Panc1 (cell line): ENCODE measurements at regions not wholly inside any gene's neighbourhood (a gene's known extent, or its start where the extent isn't known, plus 50 kb on each side); places are given as distances from the start of the nearest gene placed in this dataset.

Experiments
- ATAC-seq: fragments of 200-7000 bp; cut with Tn5 transposase; 2 replicates; pipeline ENCODE4 v1.9.1; 2020; ENCODE audit warnings: mild to moderate bottlenecking, moderate library complexity
- BruUV-seq: library from RNA; stranded (reverse); fragments of 400-500 nt; replicated peaks from 2 replicates; lab custom pipeline; 2021; lab: Mats Ljungman, UMichigan
- CTCF ChIA-PET: fragments of 300-600 bp; sonication (Branson Sonifier 250); formaldehyde crosslinking; loops from one replicate; lab custom pipeline; 2022; ENCODE audit warnings: antibody characterized with exemption; lab: Charles Lee
- POLR2A ChIA-PET: fragments of 300-600 bp; sonication (Branson Sonifier 250); formaldehyde crosslinking; loops from one replicate; lab custom pipeline; 2022; ENCODE audit warnings: antibody characterized with exemption; lab: Charles Lee
- DNase-seq: peaks from one replicate; pipeline ENCODE4 v3.0.0-alpha.2; 2010; ENCODE audit warnings: low read depth, low spot score
- H3K27ac ChIP-seq: 2 replicates; pipeline ENCODE4 v1.5.1; 2011; ENCODE audit warnings: mild to moderate bottlenecking, low read length, inconsistent platforms
- H3K27me3 ChIP-seq: fragments of 200-500 bp; sonication (Bioruptor generic); 2 replicates; pipeline ENCODE4 v1.6.0; 2014; ENCODE audit warnings: low read length, inconsistent platforms; ENCODE audit not compliant: control insufficient read depth, insufficient read depth
- H3K36me3 ChIP-seq: fragments of 200-500 bp; sonication (Bioruptor generic); 2 replicates; pipeline ENCODE4 v1.5.1; 2014; ENCODE audit warnings: inconsistent platforms, mild to moderate bottlenecking, low read length, moderate library complexity; ENCODE audit not compliant: control insufficient read depth, insufficient read depth
- H3K4me1 ChIP-seq: 2 replicates; pipeline ENCODE4 v1.5.1; 2011; ENCODE audit warnings: inconsistent platforms, mild to moderate bottlenecking, low read length, moderate library complexity; ENCODE audit not compliant: control insufficient read depth, insufficient read depth
- H3K4me3 ChIP-seq, 2 experiments: 2 replicates each; pipeline ENCODE4 v1.5.1; 2011 to 2012; ENCODE audit warnings: low read depth in 2 of 2, low read length in 2 of 2, mild to moderate bottlenecking in 2 of 2, inconsistent platforms in 1 of 2, moderate library complexity in 1 of 2
- H3K9me3 ChIP-seq: fragments of 200-500 bp; sonication (Bioruptor generic); 2 replicates; pipeline ENCODE4 v1.5.1; 2014; ENCODE audit warnings: low read depth, mild to moderate bottlenecking, inconsistent platforms, low read length, moderate library complexity; ENCODE audit not compliant: control insufficient read depth, insufficient read depth
- POLR2AphosphoS5 ChIP-seq: IDR thresholded peaks from 2 replicates; pipeline ENCODE4 v1.6.1; 2012; ENCODE audit warnings: mild to moderate bottlenecking, low read depth, low read length, moderate library complexity
- SIN3A ChIP-seq: IDR thresholded peaks from 2 replicates; pipeline ENCODE4 v1.6.1; 2012; ENCODE audit warnings: low read depth, mild to moderate bottlenecking, low read length, moderate library complexity, borderline replicate concordance; ENCODE audit not compliant: insufficient read depth
- TCF7L2 ChIP-seq: IDR thresholded peaks from 2 replicates; pipeline ENCODE4 v1.6.1; 2011; ENCODE audit warnings: mild to moderate bottlenecking, low read depth, low read length, inconsistent platforms
- in situ Hi-C: cut with HindIII; loops from 2 replicates; pipeline ENCODE4 v1.10.0; 2016; ENCODE audit warnings: low sequenced_read_pairs, low pct_unique_long_range_greater_than_20kb
- intact Hi-C: fragments of 100-400 bp; cut with micrococcal nuclease; formaldehyde crosslinking; loops from one replicate; pipeline ENCODE4 v1.10.0; 2022; ENCODE audit not compliant: unreplicated experiment
- TF ChIP-seq, protein P1 (sequence below), 2 experiments: IDR thresholded peaks; 2 replicates each; pipeline ENCODE4 v1.6.1; 2011 to 2012; ENCODE audit warnings: low read depth in 2 of 2, control low read depth in 1 of 2, low read length in 1 of 2, mild to moderate bottlenecking in 1 of 2, moderate library complexity in 1 of 2; ENCODE audit not compliant: insufficient read depth in 1 of 2
- TF ChIP-seq, protein P2 (sequence below): fragments of 450-650 bp; IDR thresholded peaks from 2 replicates; pipeline ENCODE4 v1.5.1; 2017; ENCODE audit warnings: mild to moderate bottlenecking

DNA sequence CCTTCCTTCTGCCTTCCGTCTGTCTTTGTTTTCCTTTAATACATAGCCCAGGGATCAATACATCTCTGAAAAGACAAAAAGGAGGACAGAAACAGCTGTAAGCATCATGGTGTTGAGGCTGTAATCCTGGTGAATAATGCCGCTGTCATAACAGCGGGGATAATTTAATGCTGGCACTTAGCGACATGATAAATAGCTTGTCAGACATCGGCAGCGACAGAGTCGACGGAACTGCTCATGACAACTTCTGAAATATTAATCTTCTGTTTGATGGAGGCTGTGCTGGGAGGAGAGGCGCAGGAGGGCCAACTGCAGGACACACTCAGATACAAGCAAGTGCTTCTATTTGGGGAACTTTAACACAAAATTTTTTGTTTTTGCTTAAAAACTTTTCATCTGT lies 602.2 kb downstream of the GALR1 start:
- no peaks in the 10 kb centered on the region for H3K4me1 ChIP-seq
- no peak for ATAC-seq
- no TSS peak for BruUV-seq
- DNase-seq = no peak
- CTCF ChIA-PET = no interaction called here
- intact Hi-C loops = no loop called here
- no peaks in the 10 kb centered on the region for H3K9me3 ChIP-seq
- TF ChIP-seq SIN3A (no peak), POLR2AphosphoS5 (no peak), TCF7L2 (no peak)
- TF ChIP-seq, protein P1, sequence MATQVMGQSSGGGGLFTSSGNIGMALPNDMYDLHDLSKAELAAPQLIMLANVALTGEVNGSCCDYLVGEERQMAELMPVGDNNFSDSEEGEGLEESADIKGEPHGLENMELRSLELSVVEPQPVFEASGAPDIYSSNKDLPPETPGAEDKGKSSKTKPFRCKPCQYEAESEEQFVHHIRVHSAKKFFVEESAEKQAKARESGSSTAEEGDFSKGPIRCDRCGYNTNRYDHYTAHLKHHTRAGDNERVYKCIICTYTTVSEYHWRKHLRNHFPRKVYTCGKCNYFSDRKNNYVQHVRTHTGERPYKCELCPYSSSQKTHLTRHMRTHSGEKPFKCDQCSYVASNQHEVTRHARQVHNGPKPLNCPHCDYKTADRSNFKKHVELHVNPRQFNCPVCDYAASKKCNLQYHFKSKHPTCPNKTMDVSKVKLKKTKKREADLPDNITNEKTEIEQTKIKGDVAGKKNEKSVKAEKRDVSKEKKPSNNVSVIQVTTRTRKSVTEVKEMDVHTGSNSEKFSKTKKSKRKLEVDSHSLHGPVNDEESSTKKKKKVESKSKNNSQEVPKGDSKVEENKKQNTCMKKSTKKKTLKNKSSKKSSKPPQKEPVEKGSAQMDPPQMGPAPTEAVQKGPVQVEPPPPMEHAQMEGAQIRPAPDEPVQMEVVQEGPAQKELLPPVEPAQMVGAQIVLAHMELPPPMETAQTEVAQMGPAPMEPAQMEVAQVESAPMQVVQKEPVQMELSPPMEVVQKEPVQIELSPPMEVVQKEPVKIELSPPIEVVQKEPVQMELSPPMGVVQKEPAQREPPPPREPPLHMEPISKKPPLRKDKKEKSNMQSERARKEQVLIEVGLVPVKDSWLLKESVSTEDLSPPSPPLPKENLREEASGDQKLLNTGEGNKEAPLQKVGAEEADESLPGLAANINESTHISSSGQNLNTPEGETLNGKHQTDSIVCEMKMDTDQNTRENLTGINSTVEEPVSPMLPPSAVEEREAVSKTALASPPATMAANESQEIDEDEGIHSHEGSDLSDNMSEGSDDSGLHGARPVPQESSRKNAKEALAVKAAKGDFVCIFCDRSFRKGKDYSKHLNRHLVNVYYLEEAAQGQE (IDR thresholded peaks at IDR 0.05; ENCODE audit: insufficient read depth in 1 of 2, low read depth in 2 of 2, low read length in 1 of 2) = no peak
- TF ChIP-seq, protein P2, sequence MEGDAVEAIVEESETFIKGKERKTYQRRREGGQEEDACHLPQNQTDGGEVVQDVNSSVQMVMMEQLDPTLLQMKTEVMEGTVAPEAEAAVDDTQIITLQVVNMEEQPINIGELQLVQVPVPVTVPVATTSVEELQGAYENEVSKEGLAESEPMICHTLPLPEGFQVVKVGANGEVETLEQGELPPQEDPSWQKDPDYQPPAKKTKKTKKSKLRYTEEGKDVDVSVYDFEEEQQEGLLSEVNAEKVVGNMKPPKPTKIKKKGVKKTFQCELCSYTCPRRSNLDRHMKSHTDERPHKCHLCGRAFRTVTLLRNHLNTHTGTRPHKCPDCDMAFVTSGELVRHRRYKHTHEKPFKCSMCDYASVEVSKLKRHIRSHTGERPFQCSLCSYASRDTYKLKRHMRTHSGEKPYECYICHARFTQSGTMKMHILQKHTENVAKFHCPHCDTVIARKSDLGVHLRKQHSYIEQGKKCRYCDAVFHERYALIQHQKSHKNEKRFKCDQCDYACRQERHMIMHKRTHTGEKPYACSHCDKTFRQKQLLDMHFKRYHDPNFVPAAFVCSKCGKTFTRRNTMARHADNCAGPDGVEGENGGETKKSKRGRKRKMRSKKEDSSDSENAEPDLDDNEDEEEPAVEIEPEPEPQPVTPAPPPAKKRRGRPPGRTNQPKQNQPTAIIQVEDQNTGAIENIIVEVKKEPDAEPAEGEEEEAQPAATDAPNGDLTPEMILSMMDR = no peak
- H3K36me3 ChIP-seq = no peaks in the 10 kb centered on the region
- POLR2A ChIA-PET = no interaction called here
- H3K27ac ChIP-seq = no peak overlapping the region
- H3K27me3 ChIP-seq = peaks cover 12% of the 10 kb centered on the region
- in situ Hi-C loops = no loop called here
- no peak overlapping the region for H3K4me3 ChIP-seq

DNA sequence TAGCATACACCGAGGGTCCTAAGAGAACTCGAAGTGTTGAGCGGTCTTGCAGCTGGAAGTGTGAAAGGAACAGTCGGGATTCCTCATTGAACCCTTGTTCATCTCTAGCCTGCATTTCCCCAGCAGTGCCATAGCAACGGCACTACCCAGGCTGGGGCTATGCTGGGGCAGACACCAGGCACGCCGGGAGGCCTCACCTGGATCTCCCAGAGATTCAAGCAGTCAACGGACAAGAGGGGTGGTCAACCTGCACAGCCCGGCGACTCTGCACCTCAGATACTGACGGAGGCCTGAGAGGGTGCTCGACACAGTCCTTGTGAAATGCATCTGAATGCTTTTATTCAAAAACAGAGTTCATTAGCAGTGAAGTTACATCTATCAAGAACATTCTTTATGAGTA lies 604.2 kb downstream of the GALR1 start:
- CTCF ChIA-PET = no interaction called here
- Histone ChIP-seq H3K4me3 (no peak overlapping the region), H3K27me3 (peaks cover 12% of the 10 kb centered on the region), H3K36me3 (no peaks in the 10 kb centered on the region), H3K9me3 (no peaks in the 10 kb centered on the region), H3K4me1 (no peaks in the 10 kb centered on the region), H3K27ac (no peak overlapping the region)
- DNase-seq (no peak), ATAC-seq (peak; percentile 21; the same call in 1 of the 2 replicates)
- intact Hi-C loops = no loop called here
- POLR2A ChIA-PET = no interaction called here
- TF ChIP-seq POLR2AphosphoS5 = no peak
- in situ Hi-C loops = no loop called here
- no TSS peak for BruUV-seq

- POLR2A ChIA-PET = no interaction called here
Observed at GRCh38 chr18:77857678-77858655, 608.3 kb downstream of the GALR1 start.

More at GRCh38 chr18:77857678-77858655, 608.3 kb downstream of the GALR1 start:
- intact Hi-C loops (no loop called here), in situ Hi-C loops (no loop called here)
- H3K27me3 ChIP-seq = peaks cover 12% of the 10 kb centered on the region
- H3K27ac ChIP-seq = no peak overlapping the region
- H3K4me3 ChIP-seq = no peak overlapping the region
- no TSS peak for BruUV-seq
- CTCF ChIA-PET = no interaction called here
- no peaks in the 10 kb centered on the region for H3K4me1 ChIP-seq
- TF ChIP-seq POLR2AphosphoS5 = no peak
- TF ChIP-seq SIN3A = no peak
- TF ChIP-seq, protein P2 = no peak
- no peak for TF ChIP-seq TCF7L2
- TF ChIP-seq, protein P1 (IDR thresholded peaks at IDR 0.05; ENCODE audit: insufficient read depth in 1 of 2, low read depth in 2 of 2, low read length in 1 of 2) = no peak
- ATAC-seq (0 out of 2 replicates have a peak, but pooled peaks have one; percentile 25), DNase-seq (no peak)
- H3K9me3 ChIP-seq = no peaks in the 10 kb centered on the region
- no peaks in the 10 kb centered on the region for H3K36me3 ChIP-seq
